Kidney (tissue), 13 donors: ENCODE measurements at regions not wholly inside any gene's neighbourhood (a gene's known extent, or its start where the extent isn't known, plus 50 kb on each side); places are given as distances from the start of the nearest gene placed in this dataset.

Experiments
- DNase-seq, 5 donors: peaks; one replicate each; pipeline ENCODE4 v3.0.0-alpha.2; 2013 to 2020
- FAIRE-seq: peaks from 2 replicates; lab custom pipeline; 2012; peaks lifted over from hg19 to GRCh38; lab: Jason Lieb, UNC
- H3K27ac ChIP-seq, 2 donors: one replicate each; pipeline ENCODE4 v1.7.0; 2013; ENCODE audit warnings: low read depth in 2 of 2, low read length in 2 of 2, inconsistent platforms in 1 of 2
- H3K27me3 ChIP-seq: one replicate; pipeline ENCODE4 v1.7.1; 2013; ENCODE audit warnings: low read length, inconsistent platforms; ENCODE audit not compliant: control insufficient read depth, insufficient read depth
- H3K36me3 ChIP-seq, 3 donors: one replicate each; pipeline versions ENCODE4 v1.7.0 to v1.7.1; 2013; ENCODE audit warnings: low read length in 3 of 3, control low read depth in 1 of 3, inconsistent platforms in 1 of 3; ENCODE audit not compliant: insufficient read depth in 3 of 3, control insufficient read depth in 2 of 3
- H3K4me1 ChIP-seq, 3 donors: one replicate each; pipeline versions ENCODE4 v1.7.0 to v1.7.1; 2013; ENCODE audit warnings: low read length in 3 of 3, inconsistent platforms in 1 of 3, low read depth in 1 of 3; ENCODE audit not compliant: control insufficient read depth in 2 of 3, insufficient read depth in 2 of 3
- H3K4me3 ChIP-seq, 3 donors: one replicate each; pipeline versions ENCODE4 v1.7.0 to v1.8.1; 2013; ENCODE audit warnings: low read length in 3 of 3, control low read depth in 1 of 3, inconsistent platforms in 1 of 3
- H3K9ac ChIP-seq, 3 donors: one replicate each; pipeline versions ENCODE4 v1.7.0 to v1.7.1; 2013; ENCODE audit warnings: low read length in 3 of 3, control low read depth in 1 of 3, inconsistent platforms in 1 of 3
- H3K9me3 ChIP-seq, 3 donors: one replicate each; pipeline versions ENCODE4 v1.7.0 to v1.7.1; 2013; ENCODE audit warnings: low read length in 3 of 3, control low read depth in 1 of 3, inconsistent platforms in 1 of 3; ENCODE audit not compliant: control insufficient read depth in 2 of 3, insufficient read depth in 1 of 3
- intact Hi-C: fragments of 100-400 bp; cut with DNase I; formaldehyde crosslinking; loops from one replicate; pipeline ENCODE4 v1.11.1; 2022
- TF ChIP-seq, protein P1 (sequence below): IDR thresholded peaks from 3 replicates; pipeline ENCODE4 v1.5.1; 2012; ENCODE audit warnings: mild to moderate bottlenecking, moderate library complexity, borderline replicate concordance; ENCODE audit not compliant: insufficient read depth; ENCODE audit errors: extremely low read depth
- donor health status: control.
- donor health status: control.
- donor health status: control.
- donor health status: control.
- donor health status: control.
- donor health status: DM: yes; HTN: yes; CAD: no.
- donor health status: Normal renal cell carcinoma (clear cell type).

DNA sequence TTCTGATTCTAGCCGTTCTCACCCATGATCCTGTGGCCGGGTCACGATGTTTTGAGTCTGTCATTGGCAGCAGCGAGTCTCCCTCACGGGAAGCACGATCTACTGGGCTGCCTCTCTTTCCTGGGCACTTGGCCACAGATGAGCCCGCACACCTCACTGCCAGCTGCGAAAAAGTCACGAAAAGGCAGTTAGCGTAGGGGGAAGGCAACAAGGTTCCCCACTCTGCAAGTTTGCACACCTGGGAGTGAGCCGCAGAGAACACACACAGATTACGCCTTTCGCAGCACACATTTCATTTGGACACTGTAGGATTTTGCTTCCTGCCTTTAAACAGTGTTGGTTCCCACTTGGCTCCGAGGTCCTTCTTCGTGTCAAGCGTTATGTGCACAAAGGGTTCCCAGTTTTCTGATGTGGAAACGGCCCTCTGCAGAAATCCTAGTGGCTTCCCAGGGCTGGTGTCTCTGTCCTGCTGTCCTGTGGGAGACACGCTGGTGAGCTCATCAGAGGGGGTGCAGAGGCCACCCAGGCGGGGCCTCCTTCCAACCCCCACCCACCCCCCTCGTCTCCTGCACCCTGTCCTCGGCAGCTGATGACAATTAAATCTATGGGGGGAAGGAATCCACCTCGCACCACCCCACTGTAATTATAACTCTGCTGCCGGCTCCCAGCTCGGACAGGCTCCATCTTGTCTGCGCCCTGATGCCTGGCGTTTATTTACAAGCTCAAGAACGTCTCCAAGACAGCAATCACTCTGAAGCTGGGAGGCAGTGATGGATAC is 157.3 kb upstream of the SALL3 start:
- Histone ChIP-seq H3K27ac (no peak overlapping the region), H3K36me3 (no peaks in the 10 kb centered on the region), H3K27me3 (peaks cover 4% of the 10 kb centered on the region), H3K4me1 (no peaks in the 10 kb centered on the region), H3K4me3 (no peak overlapping the region), H3K9ac (no peak overlapping the region), H3K9me3 (no peaks in the 10 kb centered on the region)
- intact Hi-C loops: no loop called here
- DNase-seq: no peak
- TF ChIP-seq, protein P1, sequence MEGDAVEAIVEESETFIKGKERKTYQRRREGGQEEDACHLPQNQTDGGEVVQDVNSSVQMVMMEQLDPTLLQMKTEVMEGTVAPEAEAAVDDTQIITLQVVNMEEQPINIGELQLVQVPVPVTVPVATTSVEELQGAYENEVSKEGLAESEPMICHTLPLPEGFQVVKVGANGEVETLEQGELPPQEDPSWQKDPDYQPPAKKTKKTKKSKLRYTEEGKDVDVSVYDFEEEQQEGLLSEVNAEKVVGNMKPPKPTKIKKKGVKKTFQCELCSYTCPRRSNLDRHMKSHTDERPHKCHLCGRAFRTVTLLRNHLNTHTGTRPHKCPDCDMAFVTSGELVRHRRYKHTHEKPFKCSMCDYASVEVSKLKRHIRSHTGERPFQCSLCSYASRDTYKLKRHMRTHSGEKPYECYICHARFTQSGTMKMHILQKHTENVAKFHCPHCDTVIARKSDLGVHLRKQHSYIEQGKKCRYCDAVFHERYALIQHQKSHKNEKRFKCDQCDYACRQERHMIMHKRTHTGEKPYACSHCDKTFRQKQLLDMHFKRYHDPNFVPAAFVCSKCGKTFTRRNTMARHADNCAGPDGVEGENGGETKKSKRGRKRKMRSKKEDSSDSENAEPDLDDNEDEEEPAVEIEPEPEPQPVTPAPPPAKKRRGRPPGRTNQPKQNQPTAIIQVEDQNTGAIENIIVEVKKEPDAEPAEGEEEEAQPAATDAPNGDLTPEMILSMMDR: no peak
- FAIRE-seq: no peak

DNA sequence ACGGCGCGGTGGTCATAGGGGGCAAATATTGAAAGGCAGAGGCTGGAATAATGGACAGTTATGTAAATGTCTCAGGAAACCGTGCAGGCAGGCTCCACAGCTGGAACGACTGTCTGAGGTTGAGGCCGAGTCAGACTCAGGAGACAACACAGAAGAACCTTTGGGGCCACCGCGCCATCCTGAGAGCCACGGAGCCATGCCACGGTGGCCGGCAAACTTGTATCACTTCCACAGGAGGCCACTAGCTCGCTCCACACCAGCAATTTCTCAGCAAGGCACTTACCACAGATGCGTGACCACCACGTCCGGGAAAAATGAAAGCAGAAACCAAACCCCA is 156.7 kb upstream of the SALL3 start:
- no peak overlapping the region for H3K9ac ChIP-seq
- no peak for DNase-seq
- peaks cover 4% of the 10 kb centered on the region for H3K27me3 ChIP-seq
- TF ChIP-seq, protein P1: no peak
- FAIRE-seq: no peak
- H3K4me3 ChIP-seq: no peak overlapping the region
- no peaks in the 10 kb centered on the region for H3K9me3 ChIP-seq
- no peaks in the 10 kb centered on the region for H3K4me1 ChIP-seq
- no peaks in the 10 kb centered on the region for H3K36me3 ChIP-seq
- H3K27ac ChIP-seq: no peak overlapping the region
- intact Hi-C loops: no loop called here

GRCh38 chr18:78825168-78825567 is 154.4 kb upstream of the SALL3 start:
- no peak for DNase-seq
- H3K9ac ChIP-seq: no peak overlapping the region
- FAIRE-seq: no peak
- H3K36me3 ChIP-seq: no peaks in the 10 kb centered on the region
- H3K27ac ChIP-seq: no peak overlapping the region
- no peak overlapping the region for H3K4me3 ChIP-seq
- no peaks in the 10 kb centered on the region for H3K4me1 ChIP-seq
- no peaks in the 10 kb centered on the region for H3K9me3 ChIP-seq
- peaks cover 2% of the 10 kb centered on the region for H3K27me3 ChIP-seq
- intact Hi-C loops: no loop called here
- TF ChIP-seq, protein P1: no peak

GRCh38 chr18:78826631-78827030 is 153.0 kb upstream of the SALL3 start:
- no peaks in the 10 kb centered on the region for H3K4me1 ChIP-seq
- TF ChIP-seq, protein P1: no peak
- H3K36me3 ChIP-seq: no peaks in the 10 kb centered on the region
- no peak overlapping the region for H3K4me3 ChIP-seq
- DNase-seq (no peak), FAIRE-seq (no peak)
- H3K27ac ChIP-seq: no peak overlapping the region
- no peaks in the 10 kb centered on the region for H3K27me3 ChIP-seq
- H3K9me3 ChIP-seq: no peaks in the 10 kb centered on the region
- intact Hi-C loops: no loop called here
- no peak overlapping the region for H3K9ac ChIP-seq
